Heart right ventricle (tissue), 16 donors: ENCODE measurements at regions not wholly inside any gene's neighbourhood (a gene's known extent, or its start where the extent isn't known, plus 50 kb on each side); places are given as distances from the start of the nearest gene placed in this dataset.
A peak's percentile ranks its signal among the peaks of the same experiment; 100 is the strongest.

Source experiments
- ATAC-seq, 8 donors: fragments of 200-7000 bp; cut with Tn5 transposase; one replicate each; pipeline ENCODE4 v1.9.1; 2020; ENCODE audit warnings: mild to moderate bottlenecking in 8 of 8, moderate library complexity in 8 of 8, moderate number of reproducible peaks in 1 of 8
- DNase-seq, 2 donors: peaks; one replicate each; pipeline ENCODE4 v3.0.0-alpha.2; 2020
- H3K27ac ChIP-seq, 10 donors: fragments of 200-600 bp; sonication (generic) in 2 of 10; one replicate each; pipeline versions ENCODE4 v1.5.0 to v1.8.0; 2020 to 2022; ENCODE audit warnings: mild to moderate bottlenecking in 3 of 10
- H3K27me3 ChIP-seq, 7 donors: fragments of 200-600 bp; one replicate each; pipeline ENCODE4 v1.8.0; 2021 to 2022; ENCODE audit warnings: mild to moderate bottlenecking in 2 of 7
- H3K36me3 ChIP-seq, 9 donors: fragments of 200-600 bp; sonication (generic) in 1 of 9; one replicate each; pipeline versions ENCODE4 v1.5.0 to v1.8.0; 2020 to 2022; ENCODE audit warnings: mild to moderate bottlenecking in 2 of 9
- H3K4me1 ChIP-seq, 9 donors: fragments of 200-600 bp; sonication (generic) in 1 of 9; one replicate each; pipeline versions ENCODE4 v1.5.0 to v1.8.0; 2020 to 2022; ENCODE audit warnings: mild to moderate bottlenecking in 4 of 9
- H3K4me3 ChIP-seq, 10 donors: fragments of 200-600 bp; sonication (generic) in 2 of 10; one replicate each; pipeline versions ENCODE4 v1.5.0 to v1.8.0; 2020 to 2022; ENCODE audit warnings: mild to moderate bottlenecking in 7 of 10, moderate library complexity in 2 of 10
- H3K9me3 ChIP-seq, 11 donors: fragments of 200-600 bp in 10 of 11; sonication (generic) in 2 of 11; one replicate each; pipeline versions ENCODE4 v1.5.0 to v1.8.0; 2013 to 2022; ENCODE audit warnings: mild to moderate bottlenecking in 2 of 11, control low read depth in 1 of 11, moderate library complexity in 1 of 11
- CTCF ChIP-seq, 9 donors: fragments of 200-600 bp; sonication (generic) in 2 of 9; IDR thresholded peaks; one replicate each; pipeline versions ENCODE4 v1.5.0 to v1.8.0; 2021 to 2022; ENCODE audit warnings: antibody characterized with exemption in 9 of 9, mild to moderate bottlenecking in 5 of 9, moderate library complexity in 1 of 9
- whole genome bisulfite sequencing, 2 donors: extraction: QIAGEN DNeasy Blood & Tissue Kit; methylation state at CpG; one replicate each; pipeline ENCODE4 v1.1.7; 2013; ENCODE audit warnings: inconsistent platforms in 1 of 2; 5-methylcytosine and 5-hydroxymethylcytosine counted together
- intact Hi-C, 10 donors: fragments of 100-400 bp; cut with DNase I; formaldehyde crosslinking; loops; one replicate each; pipeline versions ENCODE4 v1.11.1 to v1.14.2; 2022
- donor health status: Arrhythmogenic right ventricular cardiomyopathy.
- donor health status: ischemic (EF 13 %, LVEDD 7.1; RV severe dilation, severe dysfunction).
- donor health status: healthy with polysubstance abuse.
- donor health status: DM: no; HTN: yes; CAD: no.
- donor health status: DM: no; HTN: no; CAD: no.
- donor health status: ischemic (EF 25% LVEDD 6.9; RV normal size, moderate dysfunction).
- donor health status: ischemic (EF 25% LVEDD 5.7; RV mildly dilated, moderate dysfunction).
- donor health status: healthy.
- donor health status: DM: yes; HTN: yes; CAD: no.
- donor health status: Ischemic cardiomyopathy.
- donor health status: ischemic (EF 35%, LVEDD 5.7; RV mildly dilated, moderate dysfunction).
- donor health status: nonischemic (EF 11% LVEDD 7.7; RV severe dilation, severe dysfunction).
- donor health status: DM: yes; HTN: yes; CAD: no.
- donor health status: PGD.
- donor health status: ischemic (EF 29% LVEDD 5.4; RV normal size, mild dysfunction).
- donor health status: nonischemic (EF 23%, LVEDD 6.1; RV moderate dilation, normal function).

- intact Hi-C loops = loop anchor here in 9 of 10 donors (5.0 to 10.0 kb wide), 6 partner anchors 126 to 564 kb away; partner anchors contain the start of gene DLL1 (in 6 of the 9)
- Histone ChIP-seq H3K27ac (no peak overlapping the region), H3K9me3 (no peaks in the 10 kb centered on the region), H3K4me3 (no peak overlapping the region), H3K4me1 (peaks cover 0 to 29% (median 9%) of the 10 kb centered on the region in 9 donors), H3K36me3 (no peaks in the 10 kb centered on the region), H3K27me3 (peaks cover 0 to 31% (median 17%) of the 10 kb centered on the region in 7 donors)
- DNase-seq = peak in 1 of 2 donors; percentile 9
- TF ChIP-seq CTCF (IDR thresholded peaks at IDR 0.05) = no peak
- ATAC-seq = no peak
- 89 to 95% methylated on average over 10 of the region's 10 CpGs for WGBS, 2 donors
These were observed 209.1 kb downstream of the ERMARD start for GRCh38 chr6:169960521-169960885.

DNA sequence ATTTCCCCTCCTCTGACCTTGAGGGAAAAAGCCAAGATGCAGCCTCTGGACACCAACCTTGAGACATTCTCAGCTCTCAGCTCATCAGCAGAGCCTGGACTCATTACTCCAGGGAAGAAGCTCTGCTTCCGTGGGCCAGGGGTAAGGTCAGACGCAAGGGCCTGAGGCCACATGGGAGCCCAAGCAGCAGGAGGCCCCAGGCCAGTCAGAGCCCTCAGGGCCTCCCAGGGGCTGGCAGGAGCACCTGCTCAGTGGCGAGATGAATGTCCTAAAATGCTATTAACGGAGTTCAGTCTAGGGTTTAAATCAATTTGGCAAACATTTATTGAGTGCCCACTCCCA is 208.6 kb downstream of the ERMARD start:
- Histone ChIP-seq H3K4me1 (peaks cover 0 to 29% (median 9%) of the 10 kb centered on the region in 9 donors), H3K27me3 (peaks cover 0 to 31% (median 17%) of the 10 kb centered on the region in 7 donors), H3K9me3 (no peaks in the 10 kb centered on the region), H3K4me3 (no peak overlapping the region), H3K27ac (no peak overlapping the region), H3K36me3 (no peaks in the 10 kb centered on the region)
- WGBS, 2 donors = 94 to 95% methylated on average over 4 of the region's 4 CpGs
- ATAC-seq = no peak
- intact Hi-C loops = loop anchor here in 9 of 10 donors (5.0 to 10.0 kb wide), 6 partner anchors 125 to 565 kb away; partner anchors contain the start of gene DLL1 (in 6 of the 9)
- DNase-seq = no peak
- TF ChIP-seq CTCF (IDR thresholded peaks at IDR 0.05) = no peak

- peaks cover 0 to 31% (median 17%) of the 10 kb centered on the region in 7 donors for H3K27me3 ChIP-seq
- H3K9me3 ChIP-seq = no peaks in the 10 kb centered on the region
- H3K4me1 ChIP-seq = peaks cover 0 to 29% (median 9%) of the 10 kb centered on the region in 9 donors
- intact Hi-C loops = loop anchor here in 9 of 10 donors (5.0 to 10.0 kb wide), 6 partner anchors 125 to 565 kb away; partner anchors contain the start of gene DLL1 (in 6 of the 9)
- DNase-seq (peak in 1 of 2 donors; percentile 14), ATAC-seq (peak in 5 of 8 donors; percentile 30 to 56 (median 49))
- TF ChIP-seq CTCF (IDR thresholded peaks at IDR 0.05) = no peak
- H3K27ac ChIP-seq = no peak overlapping the region
- peak overlapping the region in 2 of 10 donors; percentile 8 to 21 for H3K4me3 ChIP-seq
- 61 to 70% methylated on average over 28 of the region's 28 CpGs for WGBS, 2 donors
- no peaks in the 10 kb centered on the region for H3K36me3 ChIP-seq
These were observed 207.9 kb downstream of the ERMARD start for GRCh38 chr6:169959136-169960002.

- no peak for TF ChIP-seq CTCF (IDR thresholded peaks at IDR 0.05)
- intact Hi-C loops = no loop called here
- Histone ChIP-seq H3K27me3 (peaks cover 0 to 31% (median 17%) of the 10 kb centered on the region in 7 donors), H3K36me3 (no peaks in the 10 kb centered on the region), H3K4me1 (peaks cover 0 to 29% (median 9%) of the 10 kb centered on the region in 9 donors), H3K27ac (no peak overlapping the region), H3K9me3 (no peaks in the 10 kb centered on the region), H3K4me3 (no peak overlapping the region)
- whole genome bisulfite sequencing, 2 donors = 94 to 96% methylated on average over 10 of the region's 10 CpGs
- ATAC-seq = no peak
- DNase-seq = no peak
These were observed 207.1 kb downstream of the ERMARD start for GRCh38 chr6:169958510-169958909.
